HG03097 (cell line): ENCODE measurements at regions not wholly inside any gene's neighbourhood (a gene's known extent, or its start where the extent isn't known, plus 50 kb on each side); places are given as distances from the start of the nearest gene placed in this dataset.

Experiments
- ATAC-seq: cut with Tn5 transposase; IDR thresholded peaks from one replicate; pipeline ENCODE4 v1.9.1; 2021; ENCODE audit not compliant: unreplicated experiment, low FRiP score

- no peak for ATAC-seq
Observed at GRCh38 chr4:127209580-127210095, 423.1 kb upstream of the INTU start.

- no peak for ATAC-seq
Observed at GRCh38 chr4:127210893-127211649, 421.7 kb upstream of the INTU start.

- no peak for ATAC-seq
Observed at GRCh38 chr4:127211650-127212560, 420.9 kb upstream of the INTU start.

GRCh38 chr4:127212701-127213100, 420.1 kb upstream of the INTU start:
- no peak for ATAC-seq

- ATAC-seq, result no peak
Observed at GRCh38 chr4:127214016-127214415, 418.7 kb upstream of the INTU start.

GRCh38 chr4:127214931-127215330, 417.8 kb upstream of the INTU start:
- no peak for ATAC-seq

GRCh38 chr4:127217586-127218229, 415.0 kb upstream of the INTU start:
- ATAC-seq, result no peak

GRCh38 chr4:127219232-127219631, 413.5 kb upstream of the INTU start:
- ATAC-seq, result no peak

GRCh38 chr4:127224556-127224955, 408.2 kb upstream of the INTU start:
- ATAC-seq, result no peak

- no peak for ATAC-seq
Observed at GRCh38 chr4:127229855-127230608, 402.7 kb upstream of the INTU start.

GRCh38 chr4:127236889-127237288, 395.9 kb upstream of the INTU start:
- ATAC-seq, result no peak

GRCh38 chr4:127237581-127237980, 395.2 kb upstream of the INTU start:
- no peak for ATAC-seq

- no peak for ATAC-seq
Observed at GRCh38 chr4:127238956-127239475, 393.7 kb upstream of the INTU start.

GRCh38 chr4:127239902-127240763, 392.6 kb upstream of the INTU start:
- no peak for ATAC-seq

GRCh38 chr4:127240764-127241105, 392.0 kb upstream of the INTU start:
- no peak for ATAC-seq

- no peak for ATAC-seq
Observed at GRCh38 chr4:127244515-127244914, 388.2 kb upstream of the INTU start.

- no peak for ATAC-seq
Observed at GRCh38 chr4:127246963-127247952, 385.5 kb upstream of the INTU start.
